ENCODE measurements at regions not wholly inside any gene's neighbourhood (a gene's known extent, or its start where the extent isn't known, plus 50 kb on each side); places are given as distances from the start of the nearest gene placed in this dataset.

- H3K9me3 ChIP-seq, result no peaks in the 10 kb centered on the region
- no peak for DNase-seq
- no peak overlapping the region for H3K4me3 ChIP-seq
- H3K36me3 ChIP-seq, result no peaks in the 10 kb centered on the region
- no peaks in the 10 kb centered on the region for H3K27me3 ChIP-seq
These were observed 335.6 kb upstream of the NOVA1 start for GRCh38 chr14:26933431-26933830.

GRCh38 chr14:26934151-26934550 is 336.3 kb upstream of the NOVA1 start:
- H3K4me3 ChIP-seq, result no peak overlapping the region
- H3K9me3 ChIP-seq, result no peaks in the 10 kb centered on the region
- no peaks in the 10 kb centered on the region for H3K27me3 ChIP-seq
- no peak for DNase-seq
- no peaks in the 10 kb centered on the region for H3K36me3 ChIP-seq

DNA sequence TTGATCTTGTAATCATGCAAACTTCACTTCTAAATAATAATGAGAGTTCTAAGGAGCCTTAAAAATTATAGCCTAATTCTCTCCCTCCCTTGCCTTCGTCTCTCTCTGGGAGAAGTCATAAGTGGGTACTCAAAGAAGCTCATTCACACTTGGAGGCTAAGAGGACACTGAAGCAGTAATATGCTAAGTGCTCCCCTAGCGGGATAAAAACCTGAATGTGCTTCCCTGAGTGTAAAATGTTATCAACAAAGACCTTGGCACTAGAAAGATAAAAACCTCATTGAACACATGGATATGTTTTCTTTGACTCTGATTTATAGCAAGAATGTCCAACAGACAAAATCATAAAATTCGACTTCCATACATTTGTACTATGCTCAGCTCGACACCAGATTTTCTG is 337.9 kb upstream of the NOVA1 start:
- no peak for DNase-seq
- H3K9me3 ChIP-seq, result no peaks in the 10 kb centered on the region
- H3K36me3 ChIP-seq, result no peaks in the 10 kb centered on the region
- H3K4me3 ChIP-seq, result no peak overlapping the region
- H3K27me3 ChIP-seq, result no peaks in the 10 kb centered on the region

DNA sequence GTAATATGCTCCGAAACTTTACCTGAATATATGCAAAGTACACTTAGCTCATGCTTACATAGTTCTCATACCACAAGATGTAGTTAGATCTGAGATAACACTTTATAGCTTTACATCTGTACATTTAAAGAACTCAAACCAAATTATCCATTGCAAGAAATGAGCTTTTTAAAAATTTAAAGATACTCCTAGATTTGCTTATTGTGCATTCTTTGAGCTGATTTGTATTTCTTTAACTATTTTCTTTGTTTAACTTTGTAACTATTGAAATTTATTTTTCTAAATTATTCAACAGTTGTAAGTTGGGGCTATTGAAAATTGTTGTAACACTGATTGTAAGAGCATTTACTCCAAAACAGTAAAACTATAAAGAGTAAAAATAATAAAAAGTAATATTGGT is 340.2 kb upstream of the NOVA1 start:
- Histone ChIP-seq H3K27me3 (no peaks in the 10 kb centered on the region), H3K4me3 (no peak overlapping the region), H3K36me3 (no peaks in the 10 kb centered on the region), H3K9me3 (no peaks in the 10 kb centered on the region)
- no peak for DNase-seq

GRCh38 chr14:26939755-26940154 is 341.9 kb upstream of the NOVA1 start:
- DNase-seq, result no peak
- Histone ChIP-seq H3K4me3 (no peak overlapping the region), H3K36me3 (no peaks in the 10 kb centered on the region), H3K9me3 (no peaks in the 10 kb centered on the region), H3K27me3 (no peaks in the 10 kb centered on the region)

DNA sequence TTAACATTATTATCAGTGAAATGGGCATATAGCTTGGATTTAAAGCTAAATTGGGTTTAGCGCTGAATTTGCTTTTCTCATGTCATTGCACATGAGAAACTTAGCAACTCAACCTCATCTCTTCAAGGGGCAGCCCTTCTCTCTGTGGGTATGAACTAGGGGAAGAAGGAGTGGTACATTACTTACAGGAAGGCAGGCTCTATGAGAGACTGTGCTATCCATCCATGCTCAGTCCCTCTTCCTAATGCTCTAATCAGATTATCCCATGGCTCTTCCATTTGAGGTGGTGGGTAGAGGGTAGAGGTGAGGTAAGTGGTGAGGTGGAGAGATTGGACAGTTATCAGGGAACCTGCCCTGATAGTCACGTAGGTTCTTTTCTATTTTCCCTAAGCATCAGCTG is 343.7 kb upstream of the NOVA1 start:
- H3K4me3 ChIP-seq, result no peak overlapping the region
- no peaks in the 10 kb centered on the region for H3K36me3 ChIP-seq
- no peak for DNase-seq

GRCh38 chr14:26947265-26947664 is 349.4 kb upstream of the NOVA1 start:
- Histone ChIP-seq H3K36me3 (no peaks in the 10 kb centered on the region), H3K9me3 (no peaks in the 10 kb centered on the region), H3K4me3 (no peak overlapping the region), H3K27me3 (no peaks in the 10 kb centered on the region)
- no peak for DNase-seq

More for the DNA sequence above, 343.7 kb upstream of the NOVA1 start:
- H3K27me3 ChIP-seq, result no peaks in the 10 kb centered on the region
- H3K9me3 ChIP-seq, result no peaks in the 10 kb centered on the region

DNA sequence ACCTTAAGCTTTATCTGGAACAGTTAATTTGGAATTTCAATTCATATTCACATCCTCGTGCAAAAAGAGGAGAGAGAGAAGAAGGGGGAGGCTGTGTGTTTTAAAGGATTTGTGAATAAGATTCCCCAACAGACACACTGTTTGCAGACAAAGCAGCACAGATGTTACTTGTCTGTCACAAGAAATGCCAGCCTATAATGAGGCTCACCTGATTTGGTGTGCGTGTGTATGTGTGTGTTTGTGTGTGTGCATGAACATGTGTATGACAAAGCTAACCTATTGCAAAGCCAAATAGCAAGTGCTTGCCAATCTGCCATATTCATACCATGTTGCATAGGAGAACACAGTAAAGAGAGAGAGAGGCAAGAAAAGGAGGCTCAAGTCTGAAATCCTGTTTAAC is 361.6 kb upstream of the NOVA1 start:
- Histone ChIP-seq H3K4me3 (no peak overlapping the region), H3K27me3 (no peaks in the 10 kb centered on the region), H3K9me3 (no peaks in the 10 kb centered on the region), H3K36me3 (no peaks in the 10 kb centered on the region)
- DNase-seq, result no peak

DNA sequence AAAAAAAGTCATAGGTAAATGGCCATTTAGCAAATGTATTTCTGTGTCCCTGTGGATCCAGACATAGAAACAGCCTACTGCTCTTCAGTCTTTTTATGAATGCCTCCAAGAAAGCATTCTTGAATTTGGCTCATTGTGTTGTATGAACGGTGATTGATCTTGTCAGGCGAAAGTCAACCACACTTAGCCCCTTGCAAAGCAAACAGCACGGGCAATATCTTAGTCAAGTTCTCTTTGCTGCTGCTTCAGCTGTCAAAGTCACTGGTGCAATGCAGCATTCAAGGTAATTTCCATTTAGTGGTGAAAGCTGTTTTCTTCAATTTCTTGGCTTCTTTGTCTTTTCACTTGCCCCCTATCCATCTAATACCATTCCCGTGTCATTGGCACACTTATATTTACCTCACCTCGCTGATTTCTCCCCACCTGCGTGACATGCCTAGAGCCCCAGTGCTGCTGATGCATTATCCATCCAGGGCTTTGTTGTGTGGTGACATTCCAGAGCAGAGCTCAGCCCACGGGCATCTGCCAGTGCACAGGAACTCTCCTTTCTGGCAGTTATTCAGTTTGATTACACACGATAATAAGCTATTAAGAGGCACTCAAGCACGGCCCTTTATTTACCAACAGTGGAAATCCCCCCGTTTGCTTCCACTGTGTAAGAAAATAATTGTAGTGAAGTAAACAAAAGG is 362.3 kb upstream of the NOVA1 start:
- no peak for DNase-seq
- H3K27me3 ChIP-seq, result no peaks in the 10 kb centered on the region
- H3K4me3 ChIP-seq, result no peak overlapping the region
- no peaks in the 10 kb centered on the region for H3K36me3 ChIP-seq
- H3K9me3 ChIP-seq, result no peaks in the 10 kb centered on the region

DNA sequence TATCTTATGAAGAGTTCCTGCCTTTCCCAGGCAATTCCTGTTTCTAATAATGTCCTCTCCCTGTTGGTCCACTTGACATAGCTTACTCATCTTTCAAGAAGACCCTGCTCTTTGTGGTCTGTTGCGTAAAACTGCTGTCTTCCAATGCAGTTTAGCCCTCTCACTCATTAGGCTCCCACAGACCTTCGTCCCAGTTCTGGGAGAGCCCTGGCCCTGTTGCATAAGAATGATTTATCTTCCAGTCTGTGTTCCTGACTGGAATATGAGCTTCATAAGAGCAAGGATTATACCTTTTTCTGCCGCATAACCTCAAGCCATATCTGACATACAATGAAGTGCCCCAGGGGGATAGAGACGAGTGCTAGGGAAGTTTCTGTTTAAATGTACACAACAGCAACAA is 365.9 kb upstream of the NOVA1 start:
- no peaks in the 10 kb centered on the region for H3K36me3 ChIP-seq
- H3K9me3 ChIP-seq, result no peaks in the 10 kb centered on the region
- no peaks in the 10 kb centered on the region for H3K27me3 ChIP-seq
- no peak overlapping the region for H3K4me3 ChIP-seq
- no peak for DNase-seq

GRCh38 chr14:26965490-26965889 is 367.7 kb upstream of the NOVA1 start:
- DNase-seq, result no peak
- Histone ChIP-seq H3K9me3 (no peaks in the 10 kb centered on the region), H3K27me3 (no peaks in the 10 kb centered on the region), H3K4me3 (no peak overlapping the region), H3K36me3 (no peaks in the 10 kb centered on the region)

DNA sequence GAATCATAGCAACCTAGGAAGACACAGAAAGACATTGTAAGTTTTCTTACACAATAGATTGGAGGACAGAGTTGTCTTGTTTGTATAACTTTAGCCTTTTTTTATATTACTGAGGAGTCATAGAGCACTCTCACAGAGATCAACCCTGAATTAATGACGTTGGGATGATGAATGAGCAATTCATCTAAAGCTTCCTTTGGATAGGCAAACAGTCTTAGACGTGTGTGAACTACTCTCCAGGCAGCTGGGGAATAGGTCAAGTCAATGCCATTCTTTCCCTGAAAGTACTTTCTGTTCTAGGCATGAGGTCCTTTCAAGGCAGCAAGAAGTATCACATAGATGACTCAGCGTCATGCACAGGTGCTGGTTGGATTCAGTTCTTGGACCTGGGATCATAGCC is 369.1 kb upstream of the NOVA1 start:
- no peaks in the 10 kb centered on the region for H3K27me3 ChIP-seq
- no peaks in the 10 kb centered on the region for H3K36me3 ChIP-seq
- no peak for DNase-seq
- no peak overlapping the region for H3K4me3 ChIP-seq
- no peaks in the 10 kb centered on the region for H3K9me3 ChIP-seq

- Histone ChIP-seq H3K27me3 (no peaks in the 10 kb centered on the region), H3K4me3 (no peak overlapping the region), H3K36me3 (no peaks in the 10 kb centered on the region), H3K9me3 (no peaks in the 10 kb centered on the region)
- no peak for DNase-seq
These were observed 377.1 kb upstream of the NOVA1 start for GRCh38 chr14:26974965-26975364.

- no peak overlapping the region for H3K4me3 ChIP-seq
- H3K27me3 ChIP-seq, result no peaks in the 10 kb centered on the region
- H3K36me3 ChIP-seq, result no peaks in the 10 kb centered on the region
- no peak for DNase-seq
- no peaks in the 10 kb centered on the region for H3K9me3 ChIP-seq
These were observed 384.2 kb upstream of the NOVA1 start for GRCh38 chr14:26982071-26982470.

DNA sequence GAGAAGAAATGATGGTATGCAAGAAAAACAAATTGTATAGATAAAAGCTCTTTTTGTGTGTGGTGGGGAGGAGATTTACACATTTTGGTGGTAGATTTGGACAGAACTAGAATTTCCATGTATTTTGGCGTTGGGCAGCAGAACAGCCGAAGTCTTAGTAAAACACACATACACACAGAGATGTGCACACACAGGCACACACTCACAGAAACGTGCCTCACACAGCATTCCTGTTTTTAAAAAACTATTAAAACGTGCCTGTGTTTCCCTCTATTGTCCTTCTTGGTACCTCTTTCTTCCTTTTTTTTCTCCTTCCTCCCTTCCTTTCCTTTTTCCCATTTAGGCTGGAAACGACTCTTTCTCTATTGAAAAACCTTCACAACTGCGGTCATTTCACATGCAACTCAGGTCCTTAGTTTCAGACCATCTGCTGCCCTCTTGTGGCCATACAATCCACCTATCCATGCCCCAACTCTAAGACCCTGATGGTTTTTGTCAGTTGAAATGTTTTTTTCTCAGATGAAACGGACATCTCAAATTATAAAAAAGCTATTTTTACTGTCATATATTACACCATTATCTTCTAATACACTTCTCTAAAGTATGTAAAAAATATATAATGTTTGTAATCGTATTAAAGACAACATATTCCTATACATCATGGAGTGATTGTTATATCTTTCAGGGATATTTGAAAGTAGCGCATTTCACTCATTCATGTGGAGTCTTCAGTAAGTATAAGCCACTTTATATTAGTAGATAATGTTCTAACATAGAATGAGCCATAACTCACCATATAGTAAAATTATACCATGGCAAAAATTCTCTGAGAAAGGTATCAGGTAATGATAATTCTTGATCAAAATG is 386.7 kb upstream of the NOVA1 start:
- Histone ChIP-seq H3K4me3 (no peak overlapping the region), H3K27me3 (no peaks in the 10 kb centered on the region), H3K9me3 (no peaks in the 10 kb centered on the region), H3K36me3 (no peaks in the 10 kb centered on the region)
- peak; percentile 8 for DNase-seq

GRCh38 chr14:26987744-26988363 is 390.0 kb upstream of the NOVA1 start:
- no peaks in the 10 kb centered on the region for H3K36me3 ChIP-seq
- H3K27me3 ChIP-seq, result no peaks in the 10 kb centered on the region
- no peak overlapping the region for H3K4me3 ChIP-seq
- DNase-seq, result no peak
- no peaks in the 10 kb centered on the region for H3K9me3 ChIP-seq

- Histone ChIP-seq H3K4me3 (no peak overlapping the region), H3K27me3 (no peaks in the 10 kb centered on the region), H3K36me3 (no peaks in the 10 kb centered on the region), H3K9me3 (no peaks in the 10 kb centered on the region)
- DNase-seq, result no peak
These were observed 393.1 kb upstream of the NOVA1 start for GRCh38 chr14:26990946-26991345.

Data from MG63 (cell line).